ENCODE measurements at regions not wholly inside any gene's neighbourhood (a gene's known extent, or its start where the extent isn't known, plus 50 kb on each side); places are given as distances from the start of the nearest gene placed in this dataset.

- TF ChIP-seq CTCF (IDR thresholded peaks at IDR 0.05; ENCODE audit: insufficient read depth, low read length, severe bottlenecking) = no peak
These were observed 112.9 kb upstream of the STC2 start for GRCh38 chr5:173441053-173441628.

DNA sequence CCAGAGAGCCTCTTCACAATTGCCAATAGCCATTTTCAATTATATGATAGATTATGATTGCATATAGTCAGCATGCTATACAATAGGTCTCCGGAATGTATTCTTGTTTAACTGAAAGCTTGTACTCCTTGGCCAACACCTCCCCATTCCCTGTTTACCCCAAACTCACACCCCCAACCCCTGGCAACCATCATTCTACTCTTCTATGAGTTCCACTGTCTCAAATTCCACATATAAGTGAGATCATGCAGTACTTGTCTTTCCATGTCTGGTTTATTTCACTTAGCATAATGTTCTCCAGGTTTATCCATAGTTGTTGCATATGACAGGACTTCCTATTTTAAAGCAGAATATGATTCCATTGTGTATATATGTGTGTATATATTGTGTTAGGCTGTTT, 110.7 kb upstream of the STC2 start:
- no peaks in the 10 kb centered on the region for H3K36me3 ChIP-seq (ENCODE audit: control insufficient read depth, insufficient read depth, low read length)
- no peak for DNase-seq (ENCODE audit: low read depth)
- H3K4me3 ChIP-seq (ENCODE audit: low read depth, low read length) = no peak overlapping the region
- no peak for FAIRE-seq
- H3K27me3 ChIP-seq (ENCODE audit: control insufficient read depth, insufficient read depth, low read length) = peaks cover 3% of the 10 kb centered on the region
- TF ChIP-seq CTCF (IDR thresholded peaks at IDR 0.05; ENCODE audit: insufficient read depth, low read length, severe bottlenecking) = no peak

More at GRCh38 chr5:173441053-173441628, 112.9 kb upstream of the STC2 start:
- no peak for FAIRE-seq
- Histone ChIP-seq H3K36me3 (ENCODE audit: control insufficient read depth, insufficient read depth, low read length) (no peaks in the 10 kb centered on the region), H3K27me3 (ENCODE audit: control insufficient read depth, insufficient read depth, low read length) (peaks cover 3% of the 10 kb centered on the region), H3K4me3 (ENCODE audit: low read depth, low read length) (no peak overlapping the region)
- DNase-seq (ENCODE audit: low read depth) = no peak

DNA sequence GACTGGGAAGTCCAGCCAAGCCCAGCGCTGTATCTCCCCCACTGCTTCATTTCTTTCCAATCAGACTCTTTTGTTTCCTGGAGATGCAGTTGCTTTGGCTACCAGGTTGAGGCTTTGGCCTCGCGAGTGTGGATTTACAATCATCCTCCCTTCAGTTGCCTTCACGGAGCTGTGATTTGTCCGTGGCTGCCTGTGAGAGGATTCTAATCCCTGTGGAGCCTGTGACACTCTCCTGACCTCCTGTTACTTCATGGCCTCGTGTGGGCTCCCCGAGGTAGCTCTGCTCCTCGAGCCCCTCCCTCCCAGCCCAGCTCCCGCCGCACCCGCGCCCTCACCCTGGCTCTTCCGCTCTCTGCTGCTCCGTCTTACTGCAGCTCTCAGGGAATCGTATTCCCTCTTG, 107.2 kb upstream of the STC2 start:
- Histone ChIP-seq H3K27me3 (ENCODE audit: control insufficient read depth, insufficient read depth, low read length) (peaks cover 1% of the 10 kb centered on the region), H3K4me3 (ENCODE audit: low read depth, low read length) (no peak overlapping the region), H3K36me3 (ENCODE audit: control insufficient read depth, insufficient read depth, low read length) (no peaks in the 10 kb centered on the region)
- TF ChIP-seq CTCF (IDR thresholded peaks at IDR 0.05; ENCODE audit: insufficient read depth, low read length, severe bottlenecking) = no peak
- DNase-seq (ENCODE audit: low read depth) (no peak), FAIRE-seq (no peak)

DNA sequence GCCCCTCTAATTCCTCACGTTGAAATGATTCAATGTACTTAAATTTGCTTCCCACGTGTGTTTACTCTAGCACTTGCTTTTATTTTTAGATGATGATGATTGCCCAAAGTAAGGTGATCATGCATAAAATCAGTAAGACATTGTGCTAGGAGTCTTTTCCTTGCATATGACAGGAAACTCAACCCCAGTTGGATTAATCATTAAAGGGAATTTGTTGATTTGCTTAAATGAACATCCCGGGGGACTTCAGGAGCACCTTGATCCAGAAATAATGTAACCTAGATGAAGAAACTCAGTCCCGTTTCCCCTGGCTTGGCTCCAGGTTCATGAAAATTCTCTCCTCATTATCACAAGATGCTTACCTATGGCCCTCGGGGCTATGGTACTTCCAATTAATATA, 106.1 kb upstream of the STC2 start:
- Histone ChIP-seq H3K4me3 (ENCODE audit: low read depth, low read length) (no peak overlapping the region), H3K36me3 (ENCODE audit: control insufficient read depth, insufficient read depth, low read length) (no peaks in the 10 kb centered on the region), H3K27me3 (ENCODE audit: control insufficient read depth, insufficient read depth, low read length) (peaks cover 1% of the 10 kb centered on the region)
- no peak for TF ChIP-seq CTCF (IDR thresholded peaks at IDR 0.05; ENCODE audit: insufficient read depth, low read length, severe bottlenecking)
- DNase-seq (ENCODE audit: low read depth) (no peak), FAIRE-seq (no peak)

GRCh38 chr5:173430394-173430793, 102.2 kb upstream of the STC2 start:
- Histone ChIP-seq H3K36me3 (ENCODE audit: control insufficient read depth, insufficient read depth, low read length) (no peaks in the 10 kb centered on the region), H3K27me3 (ENCODE audit: control insufficient read depth, insufficient read depth, low read length) (no peaks in the 10 kb centered on the region), H3K4me3 (ENCODE audit: low read depth, low read length) (no peak overlapping the region)
- DNase-seq (ENCODE audit: low read depth) = no peak
- TF ChIP-seq CTCF (IDR thresholded peaks at IDR 0.05; ENCODE audit: insufficient read depth, low read length, severe bottlenecking) = no peak
- no peak for FAIRE-seq

- FAIRE-seq = peak; percentile 7
- H3K4me3 ChIP-seq (ENCODE audit: low read depth, low read length) = no peak overlapping the region
- H3K27me3 ChIP-seq (ENCODE audit: control insufficient read depth, insufficient read depth, low read length) = no peaks in the 10 kb centered on the region
- TF ChIP-seq CTCF (IDR thresholded peaks at IDR 0.05; ENCODE audit: insufficient read depth, low read length, severe bottlenecking) = no peak
- peak; percentile 12 for DNase-seq (ENCODE audit: low read depth)
- H3K36me3 ChIP-seq (ENCODE audit: control insufficient read depth, insufficient read depth, low read length) = no peaks in the 10 kb centered on the region
These were observed 101.4 kb upstream of the STC2 start for GRCh38 chr5:173429489-173430150.
